H1 (cell line): ENCODE measurements at regions not wholly inside any gene's neighbourhood (a gene's known extent, or its start where the extent isn't known, plus 50 kb on each side); places are given as distances from the start of the nearest gene placed in this dataset.

ENCODE experiments used
- CTBP2 ChIP-seq: IDR thresholded peaks from 2 replicates; pipeline ENCODE4 v1.7.0; 2011; ENCODE audit warnings: borderline replicate concordance, mild to moderate bottlenecking, moderate library complexity, mixed read lengths, low read length; ENCODE audit not compliant: insufficient read depth, insufficient read length
- GTF2F1 ChIP-seq: IDR thresholded peaks from 2 replicates; pipeline ENCODE4 v1.6.1; 2012; ENCODE audit warnings: low read depth, low read length, improper control_type of control experiment, borderline replicate concordance

- no peak for TF ChIP-seq GTF2F1
- TF ChIP-seq CTBP2 = no peak
These were observed 174.5 kb upstream of the AFDN start (continued) for GRCh38 chr6:167652042-167652700.
